ENCODE measurements at regions not wholly inside any gene's neighbourhood (a gene's known extent, or its start where the extent isn't known, plus 50 kb on each side); places are given as distances from the start of the nearest gene placed in this dataset.
"Not testable (repeated sequence)": the region's sequence is repeated elsewhere in the genome, so short reads cannot be mapped to it uniquely, and the experiment has no call there.

DNA sequence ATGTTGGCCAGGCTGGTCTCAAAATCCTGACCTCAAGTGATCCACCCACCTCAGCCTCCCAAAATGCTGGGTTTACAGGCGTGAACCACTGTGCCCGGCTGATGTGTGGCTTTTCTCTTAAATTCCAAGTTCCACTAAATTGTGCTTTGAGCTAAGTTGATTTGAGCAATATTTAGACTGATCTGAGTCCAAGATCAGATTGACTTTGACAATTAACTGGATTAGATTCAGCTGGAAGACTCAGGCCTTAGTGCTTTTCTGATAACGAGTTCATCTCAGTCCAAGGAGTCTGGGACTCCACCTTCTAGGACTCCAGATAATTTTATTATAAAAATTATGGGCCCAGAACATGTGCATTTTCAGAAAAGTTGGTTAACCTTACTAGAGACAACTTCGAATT lies 94.4 kb upstream of the FAM174B start:
- DNase-seq (ENCODE audit: low read depth) = peak; percentile 6
- TF ChIP-seq, protein P1, sequence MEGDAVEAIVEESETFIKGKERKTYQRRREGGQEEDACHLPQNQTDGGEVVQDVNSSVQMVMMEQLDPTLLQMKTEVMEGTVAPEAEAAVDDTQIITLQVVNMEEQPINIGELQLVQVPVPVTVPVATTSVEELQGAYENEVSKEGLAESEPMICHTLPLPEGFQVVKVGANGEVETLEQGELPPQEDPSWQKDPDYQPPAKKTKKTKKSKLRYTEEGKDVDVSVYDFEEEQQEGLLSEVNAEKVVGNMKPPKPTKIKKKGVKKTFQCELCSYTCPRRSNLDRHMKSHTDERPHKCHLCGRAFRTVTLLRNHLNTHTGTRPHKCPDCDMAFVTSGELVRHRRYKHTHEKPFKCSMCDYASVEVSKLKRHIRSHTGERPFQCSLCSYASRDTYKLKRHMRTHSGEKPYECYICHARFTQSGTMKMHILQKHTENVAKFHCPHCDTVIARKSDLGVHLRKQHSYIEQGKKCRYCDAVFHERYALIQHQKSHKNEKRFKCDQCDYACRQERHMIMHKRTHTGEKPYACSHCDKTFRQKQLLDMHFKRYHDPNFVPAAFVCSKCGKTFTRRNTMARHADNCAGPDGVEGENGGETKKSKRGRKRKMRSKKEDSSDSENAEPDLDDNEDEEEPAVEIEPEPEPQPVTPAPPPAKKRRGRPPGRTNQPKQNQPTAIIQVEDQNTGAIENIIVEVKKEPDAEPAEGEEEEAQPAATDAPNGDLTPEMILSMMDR (IDR thresholded peaks at IDR 0.05; ENCODE audit: insufficient read depth, low read length) = no peak
- no peak overlapping the region for H3K4me3 ChIP-seq (ENCODE audit: low read depth, low read length)

DNA sequence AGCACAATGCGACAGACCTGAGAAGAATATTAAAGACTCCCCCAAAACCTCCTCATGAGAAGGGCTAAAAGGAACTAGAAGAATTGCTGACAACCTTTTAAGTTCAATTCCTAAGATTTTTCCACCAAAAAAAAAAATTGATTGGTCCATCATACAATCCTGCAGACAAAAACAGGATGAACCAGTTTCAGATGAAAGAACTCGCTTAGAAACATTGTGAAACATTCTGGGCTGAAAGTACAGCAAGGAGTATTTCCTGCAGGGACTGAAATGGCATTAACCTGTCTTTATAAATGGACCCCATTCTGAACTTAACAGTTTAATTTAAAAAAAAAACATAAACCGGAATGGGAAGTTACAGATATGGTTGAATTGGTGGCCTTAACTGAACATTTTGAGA lies 96.0 kb upstream of the FAM174B start:
- TF ChIP-seq, protein P1 (IDR thresholded peaks at IDR 0.05; ENCODE audit: insufficient read depth, low read length) = no peak
- DNase-seq (ENCODE audit: low read depth) = no peak
- no peak overlapping the region for H3K4me3 ChIP-seq (ENCODE audit: low read depth, low read length)

DNA sequence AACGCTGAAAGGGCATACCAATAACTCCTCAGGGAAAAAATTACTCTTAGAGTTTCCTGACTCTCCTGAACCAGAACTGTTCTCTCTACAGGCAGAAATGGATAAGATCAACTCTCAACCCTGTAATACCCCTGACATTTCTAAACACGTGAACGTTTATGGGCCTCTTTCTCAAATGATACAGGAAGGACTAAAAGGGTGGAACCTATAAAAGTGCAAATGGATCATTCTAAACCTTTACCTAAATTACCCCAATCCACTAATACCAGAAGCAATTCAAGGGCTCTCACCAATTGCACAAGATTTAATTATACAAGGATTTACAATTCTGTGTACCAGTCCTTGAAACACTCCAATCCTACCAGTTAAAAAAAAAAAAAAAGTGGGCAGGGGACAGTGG lies 98.0 kb upstream of the FAM174B start:
- no peak overlapping the region for H3K4me3 ChIP-seq (ENCODE audit: low read depth, low read length)
- TF ChIP-seq, protein P1 (IDR thresholded peaks at IDR 0.05; ENCODE audit: insufficient read depth, low read length) = no peak
- DNase-seq (ENCODE audit: low read depth) = no peak

DNA sequence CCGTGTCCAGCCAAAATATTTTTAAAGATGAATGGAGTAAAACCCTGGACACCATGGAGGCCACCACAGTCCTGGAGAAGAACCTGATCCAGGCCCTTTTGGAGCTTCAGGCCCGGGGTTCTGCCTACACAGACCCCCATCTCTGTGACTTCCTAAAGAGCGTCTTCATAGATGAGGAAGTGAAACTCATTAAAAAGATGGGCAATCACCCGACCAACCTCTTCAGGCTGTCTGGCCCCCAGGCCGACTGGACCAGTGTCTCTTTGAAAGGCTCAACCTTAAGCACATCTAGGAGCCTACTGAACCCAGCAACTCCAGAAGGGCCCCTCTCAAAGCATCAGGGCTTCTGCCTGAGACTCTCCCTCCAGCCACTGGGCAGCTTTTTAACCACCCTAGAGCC lies 107.9 kb upstream of the FAM174B start:
- DNase-seq (ENCODE audit: low read depth) = no peak
- TF ChIP-seq, protein P1 (IDR thresholded peaks at IDR 0.05; ENCODE audit: insufficient read depth, low read length) = no peak
- H3K4me3 ChIP-seq (ENCODE audit: low read depth, low read length) = no peak overlapping the region

DNA sequence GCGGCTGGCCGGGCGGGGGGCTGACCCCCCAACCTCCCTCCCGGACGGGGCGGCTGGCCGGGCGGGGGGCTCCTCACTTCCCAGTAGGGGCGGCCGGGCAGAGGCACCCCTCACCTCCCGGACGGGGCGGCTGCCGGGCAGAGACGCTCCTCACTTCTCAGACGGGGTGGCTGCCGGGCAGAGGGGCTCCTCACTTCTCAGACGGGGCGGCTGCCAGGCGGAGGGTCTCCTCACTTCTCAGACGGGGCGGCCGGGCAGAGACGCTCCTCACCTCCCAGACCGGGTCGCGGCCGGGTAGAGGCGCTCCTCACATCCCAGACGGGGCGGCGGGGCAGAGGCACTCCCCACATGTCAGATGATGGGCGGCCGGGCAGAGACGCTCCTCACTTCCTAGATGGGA lies 112.6 kb upstream of the FAM174B start:
- H3K4me3 ChIP-seq (ENCODE audit: low read depth, low read length); DNase-seq (ENCODE audit: low read depth): not testable (repeated sequence)

DNA sequence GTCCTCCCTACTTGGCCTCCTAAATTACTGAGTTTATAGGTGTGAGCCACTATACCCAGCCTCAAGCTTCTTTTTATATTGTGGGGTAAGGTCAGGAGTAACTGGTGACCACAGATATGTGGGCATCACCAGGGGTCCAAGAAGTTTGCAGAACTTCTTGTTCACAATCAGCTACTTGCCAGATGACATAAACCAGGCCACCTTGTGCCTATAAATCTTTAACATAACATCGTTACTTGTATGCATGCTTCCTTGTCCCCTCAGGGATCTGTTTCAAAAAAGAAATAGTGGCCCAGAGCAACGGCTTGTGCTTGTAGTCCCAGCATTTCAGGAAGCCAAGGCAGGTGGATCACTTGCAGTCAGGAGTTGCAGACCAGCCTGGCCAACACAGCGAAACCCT lies 115.1 kb upstream of the FAM174B start:
- H3K4me3 ChIP-seq (ENCODE audit: low read depth, low read length) = no peak overlapping the region
- DNase-seq (ENCODE audit: low read depth) = no peak
- TF ChIP-seq, protein P1 (IDR thresholded peaks at IDR 0.05; ENCODE audit: insufficient read depth, low read length) = no peak

DNA sequence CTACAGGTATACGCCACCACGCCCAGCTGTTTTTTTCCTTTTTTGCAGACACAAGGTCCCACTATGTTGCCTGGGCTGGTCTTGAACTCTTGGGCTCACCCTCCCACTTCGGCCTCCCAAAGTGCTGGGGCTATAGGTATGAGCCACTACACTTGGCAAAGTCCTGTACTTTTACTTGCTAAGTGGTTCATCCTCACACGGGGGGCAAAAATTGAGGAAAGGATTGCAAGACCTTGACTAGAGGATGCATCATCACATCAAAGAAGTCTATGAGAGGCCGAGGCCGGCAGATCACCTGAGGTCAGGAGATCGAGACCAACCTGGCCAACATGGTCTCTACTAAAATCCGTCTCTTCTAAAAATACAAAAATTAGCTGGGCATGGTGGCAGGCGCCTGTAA lies 116.5 kb upstream of the FAM174B start:
- no peak overlapping the region for H3K4me3 ChIP-seq (ENCODE audit: low read depth, low read length)
- no peak for DNase-seq (ENCODE audit: low read depth)
- TF ChIP-seq, protein P1 (IDR thresholded peaks at IDR 0.05; ENCODE audit: insufficient read depth, low read length) = no peak

Data from fibroblast of the aortic adventitia (primary cell).